HG02759 (cell line): ENCODE measurements at regions not wholly inside any gene's neighbourhood (a gene's known extent, or its start where the extent isn't known, plus 50 kb on each side); places are given as distances from the start of the nearest gene placed in this dataset.

Source experiments
- ATAC-seq: cut with Tn5 transposase; IDR thresholded peaks from one replicate; pipeline ENCODE4 v1.9.1; 2021; ENCODE audit warnings: mild to moderate bottlenecking, moderate library complexity; ENCODE audit not compliant: unreplicated experiment

DNA sequence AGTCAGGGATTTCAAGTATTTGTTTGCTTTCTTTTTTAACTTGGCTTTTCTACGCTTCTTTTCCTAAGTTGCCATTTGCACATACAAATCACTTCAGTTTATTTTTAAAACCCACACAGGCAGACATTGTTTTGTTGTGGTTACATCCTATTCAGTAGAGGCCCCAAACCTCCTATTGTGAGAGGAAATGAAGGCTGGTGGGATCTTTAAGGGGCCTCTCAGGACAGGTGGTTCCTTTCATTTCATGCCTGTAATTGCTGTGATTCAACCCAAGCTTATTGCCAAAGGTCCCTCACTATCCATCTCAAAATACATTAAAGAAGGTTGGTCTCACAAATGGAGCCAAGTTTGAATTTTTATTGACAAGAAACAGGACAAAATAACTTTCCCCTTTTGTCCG is 257.1 kb downstream of the ADAMTS20 start:
- ATAC-seq = no peak

DNA sequence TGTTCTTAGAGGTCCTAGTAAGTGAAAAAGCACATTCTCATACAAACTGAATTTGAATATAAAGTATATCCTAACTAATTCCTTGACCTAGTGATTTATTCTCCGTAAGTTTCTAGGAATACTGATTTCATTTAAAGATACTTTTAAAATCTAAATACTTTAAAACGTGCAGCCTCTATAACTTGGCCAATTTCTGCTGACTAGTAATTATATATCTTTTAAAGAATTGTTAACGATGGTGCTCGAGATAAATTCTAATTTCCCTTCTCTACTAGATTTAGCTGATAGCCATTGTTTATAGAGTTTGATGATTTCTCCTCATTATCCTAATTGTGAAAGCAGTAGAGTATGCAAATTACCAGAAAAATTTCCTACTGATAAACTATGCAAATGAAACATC is 257.9 kb downstream of the ADAMTS20 start:
- ATAC-seq = no peak

DNA sequence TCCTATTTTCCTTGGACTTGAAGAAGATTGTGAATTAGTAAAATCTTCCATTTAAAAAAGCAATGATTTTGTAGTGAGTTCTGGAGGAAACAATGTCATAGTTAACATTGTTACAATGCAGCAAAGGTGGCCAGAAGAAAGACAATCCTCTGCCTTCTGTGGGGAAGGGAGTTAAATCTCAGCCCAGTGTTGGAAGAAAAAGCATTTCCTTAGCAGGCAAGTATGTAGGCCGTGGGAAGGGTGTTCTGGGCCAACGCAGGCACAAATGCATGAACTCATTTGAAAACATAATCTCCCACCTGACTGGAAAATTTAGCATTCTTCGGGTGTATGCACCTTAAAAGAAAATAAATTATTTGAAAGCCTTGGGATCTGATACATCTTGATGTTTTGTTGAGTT is 258.6 kb downstream of the ADAMTS20 start:
- no peak for ATAC-seq

DNA sequence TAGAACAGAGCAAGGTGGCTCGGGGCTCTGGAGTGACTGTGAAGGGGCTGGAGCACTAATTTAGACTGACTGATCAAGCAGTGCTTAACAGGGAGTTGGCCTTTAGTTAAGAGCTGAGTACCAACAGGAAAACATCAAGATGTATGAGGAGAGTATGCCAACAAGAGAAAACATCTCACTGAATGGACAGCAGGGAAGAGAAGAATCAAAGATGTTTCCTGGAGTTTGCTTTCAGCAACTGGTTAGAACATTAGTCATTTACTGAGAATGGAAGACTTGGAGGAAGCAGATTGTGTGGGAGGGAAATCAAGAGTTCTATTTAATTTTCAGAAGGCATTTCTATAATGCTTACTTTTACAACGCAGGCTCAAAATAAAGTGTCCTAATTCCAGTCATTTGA is 259.3 kb downstream of the ADAMTS20 start:
- ATAC-seq = no peak

DNA sequence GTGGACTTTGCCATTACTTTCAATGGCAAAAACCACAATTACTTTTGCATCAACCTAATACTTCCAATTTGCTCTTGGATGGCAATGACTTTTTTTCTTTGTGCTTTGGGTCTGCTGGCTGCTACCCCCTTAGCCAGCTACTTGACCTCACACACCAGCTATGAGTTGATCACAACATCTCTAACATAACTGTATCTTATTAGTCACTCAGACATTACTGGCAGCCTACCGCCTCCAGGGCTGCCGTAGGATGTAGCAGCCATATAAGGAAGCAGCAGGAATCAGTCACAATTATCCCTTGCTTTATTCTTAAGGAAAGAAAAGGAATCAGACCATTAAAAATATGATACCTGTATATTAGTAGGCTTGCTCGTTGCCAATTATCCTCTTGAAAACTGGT is 260.5 kb downstream of the ADAMTS20 start:
- no peak for ATAC-seq

DNA sequence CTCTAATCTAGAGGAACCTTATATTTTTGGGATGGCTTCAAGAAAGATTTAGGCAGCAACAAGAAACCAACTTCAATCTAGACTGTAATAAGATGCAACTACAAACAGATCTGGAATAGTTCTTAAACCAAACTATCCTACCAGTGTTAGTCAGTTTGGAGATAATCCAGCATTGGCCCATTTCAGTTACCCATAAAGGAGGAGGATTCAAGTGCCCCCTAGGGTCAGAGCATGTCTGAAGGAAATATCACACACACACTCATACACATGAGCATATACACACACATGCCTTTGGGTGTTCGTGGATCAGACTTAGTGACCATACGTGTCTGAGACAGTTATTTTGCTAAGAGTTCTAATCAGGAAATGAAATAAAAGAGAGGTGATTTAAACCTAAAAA is 261.2 kb downstream of the ADAMTS20 start:
- no peak for ATAC-seq

DNA sequence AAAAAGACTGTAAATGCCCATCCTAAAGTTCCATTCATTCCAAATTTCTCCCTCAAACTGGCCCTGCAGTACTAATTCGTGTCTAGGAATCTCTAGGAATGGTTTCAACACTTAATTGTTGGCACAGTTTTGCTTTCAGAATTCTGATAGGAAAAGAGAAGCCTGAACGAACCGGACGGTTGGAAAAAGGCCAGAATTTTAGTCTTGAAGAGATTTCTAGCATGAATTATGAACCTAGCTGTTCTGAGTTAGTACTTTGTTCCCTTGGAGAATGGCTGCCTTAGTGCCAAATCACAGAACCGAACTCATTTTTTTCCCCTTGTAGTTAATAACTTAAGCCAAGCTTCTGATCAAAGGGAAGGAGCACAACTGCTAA is 262.6 kb downstream of the ADAMTS20 start:
- ATAC-seq = no peak

DNA sequence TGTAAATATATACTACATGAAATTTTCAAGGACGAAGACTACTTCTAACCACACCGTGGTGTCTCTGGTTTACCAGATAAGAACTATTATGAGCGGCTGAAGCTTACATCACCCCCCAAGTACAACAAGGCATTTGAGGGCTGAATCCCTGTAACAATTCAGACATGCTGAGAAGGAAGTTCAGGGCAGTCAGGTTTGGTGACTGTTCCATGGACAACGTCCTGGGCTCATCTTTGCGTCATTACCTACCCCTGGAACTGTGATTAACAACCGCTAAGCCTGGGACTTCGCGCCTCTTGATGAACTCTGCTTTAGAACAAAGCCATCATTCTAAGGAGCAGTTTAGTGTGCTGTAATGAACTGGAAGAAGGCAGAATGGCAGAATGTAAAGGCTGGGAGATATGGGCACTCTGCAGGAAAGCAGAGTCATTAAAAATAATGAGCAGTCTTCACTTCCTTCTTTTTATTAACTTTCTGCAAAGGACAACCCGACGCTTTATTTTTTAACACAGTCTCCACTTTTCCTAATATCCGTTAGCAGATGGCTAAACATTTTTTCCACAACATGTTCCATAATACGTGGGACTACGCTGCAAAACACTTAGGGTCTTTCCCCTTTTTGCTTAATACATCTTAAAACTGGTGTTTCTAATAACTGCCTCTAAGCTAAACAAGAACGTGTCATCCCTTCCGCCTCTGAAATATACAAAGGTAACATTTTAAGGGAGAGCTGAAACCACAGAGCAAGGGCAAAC is 263.2 kb downstream of the ADAMTS20 start:
- ATAC-seq = no peak

DNA sequence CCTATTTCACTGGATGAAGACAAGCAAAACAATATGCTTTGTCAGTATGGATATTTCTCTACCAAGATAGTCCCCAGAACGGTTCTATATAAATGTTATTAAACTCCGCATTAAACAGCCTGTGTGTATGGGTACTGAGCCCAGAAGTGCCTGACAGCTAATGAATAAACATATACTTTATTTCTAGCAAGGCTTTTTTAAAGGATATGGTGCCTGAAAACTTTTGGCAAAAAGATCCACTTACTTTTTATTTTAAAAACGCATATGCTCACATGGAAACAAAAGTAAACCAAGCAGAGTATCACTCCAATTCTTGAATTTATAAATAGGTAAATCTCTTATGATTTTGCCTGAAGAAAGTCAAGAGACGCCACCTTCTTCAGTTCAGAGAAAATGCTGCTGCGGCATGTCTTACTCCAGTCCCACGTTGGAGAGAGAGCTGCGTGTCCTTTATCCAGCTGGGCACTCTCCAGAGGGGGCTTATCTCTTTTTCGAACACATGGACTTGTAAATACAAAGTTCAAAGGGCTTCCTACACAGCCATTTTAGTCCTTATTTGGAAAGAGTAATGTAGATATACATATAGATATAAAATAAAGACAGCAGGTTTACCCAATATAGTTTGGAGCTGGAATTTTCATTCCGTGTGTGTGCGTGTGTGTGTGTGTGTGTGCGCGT is 264.2 kb downstream of the ADAMTS20 start:
- no peak for ATAC-seq

DNA sequence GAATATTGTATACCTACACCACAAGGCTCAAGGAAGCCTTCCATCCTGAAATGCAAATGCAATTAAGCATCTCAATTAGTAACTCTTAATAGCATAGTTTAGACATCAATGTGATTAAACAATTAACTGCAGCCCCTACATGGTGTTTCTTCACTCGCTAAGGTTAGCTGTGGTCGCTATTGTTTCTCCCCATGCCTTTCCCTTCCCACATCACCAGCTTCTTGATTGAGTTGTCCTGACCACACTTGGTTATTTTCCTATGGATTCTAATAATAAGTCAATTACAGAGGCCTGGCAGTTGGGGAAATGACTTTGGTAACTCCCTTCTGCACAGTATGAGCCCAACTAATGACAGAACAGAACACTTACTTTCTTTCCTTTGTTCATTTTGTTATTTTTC is 265.0 kb downstream of the ADAMTS20 start:
- ATAC-seq = no peak

DNA sequence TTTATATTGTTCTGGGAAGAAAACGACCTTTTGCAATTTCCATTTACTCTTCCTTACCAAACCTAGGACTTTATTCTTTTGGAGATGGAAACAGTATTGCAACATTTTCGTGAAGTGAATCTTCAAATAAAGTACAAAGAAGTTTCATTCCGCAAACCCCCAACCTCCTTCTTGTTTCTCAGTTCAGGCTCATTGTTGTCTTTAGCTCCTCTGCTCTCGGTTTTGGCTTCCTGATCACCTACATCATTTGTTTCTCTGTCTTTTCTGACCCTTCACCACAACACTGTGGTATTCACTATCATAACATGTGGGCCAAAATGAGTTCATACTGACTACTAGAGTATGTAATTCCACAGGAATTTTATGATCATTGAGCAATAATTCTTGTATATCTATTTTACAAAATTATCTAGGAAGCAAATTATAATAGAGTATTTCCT is 266.8 kb downstream of the ADAMTS20 start:
- ATAC-seq = peak; percentile 67

DNA sequence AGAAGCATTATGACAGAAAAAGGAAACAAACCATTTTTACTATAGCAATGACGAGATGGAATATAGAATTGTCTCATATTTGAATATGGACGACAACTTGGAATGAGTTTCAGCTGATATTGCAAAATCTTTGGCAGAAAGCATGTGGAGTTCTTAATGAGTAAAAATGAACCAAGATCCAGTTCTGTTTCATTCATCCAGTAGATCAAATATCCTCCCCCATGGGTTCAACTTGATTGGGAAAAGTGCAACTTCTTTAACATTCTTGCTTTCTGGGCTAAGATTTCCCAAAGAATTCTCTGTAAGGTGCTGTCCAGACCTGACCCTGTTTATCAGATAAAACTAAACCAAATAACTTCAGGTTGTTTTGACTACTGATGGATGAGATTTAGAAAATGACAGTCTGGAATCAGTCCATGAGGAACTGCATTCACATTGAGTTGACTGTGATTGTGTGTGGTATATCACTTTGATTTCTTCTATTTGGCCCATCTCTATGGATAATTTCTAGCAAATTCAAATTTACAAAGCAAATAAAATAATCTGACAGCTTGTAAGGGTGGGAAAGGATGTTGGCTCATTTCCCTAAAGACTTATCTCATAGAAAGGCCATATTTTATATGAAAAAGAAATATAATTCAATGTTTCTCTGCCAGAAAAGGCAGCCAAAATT is 267.4 kb downstream of the ADAMTS20 start:
- no peak for ATAC-seq

DNA sequence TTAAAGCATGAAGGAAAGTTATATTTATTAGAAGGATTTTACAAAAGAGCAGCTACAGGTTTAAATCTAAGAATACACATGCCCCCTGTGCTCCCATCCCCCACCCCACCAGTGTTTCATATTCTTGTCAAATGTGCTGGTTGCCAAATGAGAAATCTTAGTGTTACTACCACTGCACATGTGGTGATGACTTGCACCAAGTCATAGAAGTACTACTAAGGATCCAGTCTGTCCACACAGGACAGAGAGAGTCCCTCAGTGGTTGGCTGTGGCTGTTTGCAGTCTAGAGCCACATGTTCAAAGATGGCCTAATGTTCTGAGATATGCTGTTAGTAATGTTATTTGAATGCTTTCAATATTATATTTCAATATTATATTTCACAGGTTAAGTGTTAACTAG is 268.8 kb downstream of the ADAMTS20 start:
- no peak for ATAC-seq

DNA sequence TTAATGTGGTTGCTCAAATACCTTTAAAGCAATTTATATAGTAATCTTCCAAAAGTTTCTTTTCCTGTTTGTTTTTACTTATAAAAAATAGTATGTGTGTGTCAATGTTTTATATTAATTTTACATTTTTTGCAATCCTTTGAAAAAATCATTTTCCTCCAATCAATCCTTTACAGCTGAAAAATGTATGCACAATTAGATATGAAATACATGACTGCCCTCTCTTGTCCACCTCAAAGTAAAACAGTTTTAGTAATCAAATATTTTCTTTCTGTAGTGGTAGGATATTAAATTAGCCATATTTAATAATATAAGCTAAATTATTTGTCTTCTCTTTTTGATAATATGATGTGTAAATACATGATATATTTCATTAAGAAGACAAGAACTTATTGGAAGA is 269.9 kb downstream of the ADAMTS20 start:
- no peak for ATAC-seq

DNA sequence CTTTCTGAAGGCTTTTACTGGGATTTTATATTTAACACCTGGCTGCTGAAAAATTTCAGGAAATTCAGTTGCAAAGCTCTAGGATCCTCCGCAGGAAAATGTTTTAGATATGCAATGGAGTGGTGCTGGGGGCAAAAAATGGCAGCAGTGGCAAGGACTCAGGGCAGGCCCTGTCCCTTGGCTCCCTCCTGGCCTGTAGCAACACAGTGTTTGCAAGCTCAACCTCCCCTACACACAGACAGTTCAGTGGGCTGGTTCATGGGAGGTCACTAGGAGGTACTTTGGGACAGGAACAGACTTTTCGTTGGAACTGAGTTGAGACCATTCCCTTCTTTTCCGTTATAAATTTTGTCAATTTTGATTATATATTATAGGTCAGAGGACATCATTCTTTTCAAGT is 270.4 kb downstream of the ADAMTS20 start:
- no peak for ATAC-seq

DNA sequence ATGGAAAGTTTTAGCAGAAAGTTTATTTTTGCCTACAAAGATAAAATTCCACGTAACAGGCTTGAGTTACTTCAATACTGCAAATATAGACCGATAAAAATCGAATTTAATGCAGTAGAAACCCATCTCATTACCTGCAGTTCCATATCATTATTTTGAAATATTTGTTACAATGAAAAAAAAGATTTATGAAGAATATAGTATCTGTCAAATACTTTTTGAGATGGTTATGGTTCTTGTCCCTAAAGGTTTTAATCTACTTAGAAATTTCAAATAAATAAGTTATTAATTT is 273.5 kb downstream of the ADAMTS20 start:
- no peak for ATAC-seq

DNA sequence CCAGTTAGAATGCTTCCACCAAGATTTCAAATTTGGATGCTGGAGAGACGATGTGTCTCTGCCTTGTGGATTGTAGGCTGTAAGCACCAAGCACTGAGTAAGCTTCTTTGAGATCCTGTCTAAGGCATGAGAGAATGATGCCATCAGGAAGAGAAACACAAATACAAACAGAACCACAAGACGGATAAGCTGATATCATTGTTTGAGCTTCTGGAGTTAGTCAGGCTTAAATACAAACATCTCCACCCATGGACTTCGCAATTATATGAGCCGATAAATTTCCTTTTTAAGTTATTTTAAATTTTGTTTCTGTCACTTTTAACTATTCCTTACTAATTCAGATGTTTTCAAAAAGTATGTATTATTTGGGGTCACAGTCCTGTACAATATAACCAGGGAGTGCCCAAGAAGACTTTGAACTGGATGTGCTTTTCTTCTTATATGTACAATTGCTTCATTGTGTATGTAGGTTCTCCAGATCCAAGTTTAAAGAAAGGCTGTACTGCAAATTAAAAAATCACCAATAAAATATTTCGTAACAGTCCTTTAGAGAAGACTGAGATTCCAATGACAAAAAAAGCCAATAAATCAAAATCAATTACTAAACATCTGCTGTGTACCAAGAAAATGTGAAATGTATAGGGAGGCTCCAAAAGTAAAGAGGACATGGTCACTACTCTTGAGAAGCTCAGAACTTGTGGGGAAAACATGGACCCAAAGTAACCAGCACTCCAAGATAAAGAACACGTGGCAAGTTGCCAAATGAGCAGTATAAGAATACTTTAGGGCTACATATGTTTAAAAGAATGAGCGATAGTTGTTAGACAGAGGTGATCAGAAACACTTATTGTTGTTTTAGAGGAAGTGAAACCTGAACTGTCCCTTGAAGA is 274.1 kb downstream of the ADAMTS20 start:
- peak; percentile 91 for ATAC-seq

DNA sequence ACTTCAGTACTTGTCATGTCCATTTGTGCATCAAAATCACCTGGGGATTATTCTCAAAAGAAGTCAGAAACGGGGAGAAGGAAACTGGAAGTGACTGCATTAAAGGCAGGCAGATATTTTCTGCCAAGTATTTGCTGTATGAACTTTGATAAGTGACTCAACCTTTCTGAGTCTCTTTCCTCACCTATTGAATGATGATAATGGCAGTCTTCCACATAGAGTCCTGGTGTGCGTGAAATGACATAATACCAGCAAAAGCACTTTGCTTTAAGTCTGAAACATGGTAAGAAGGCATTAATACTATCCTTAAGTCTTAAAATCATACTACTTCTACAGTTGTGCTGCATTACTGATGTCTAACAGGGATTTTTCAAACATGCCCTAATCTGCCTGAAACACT is 278.5 kb downstream of the ADAMTS20 start:
- no peak for ATAC-seq

DNA sequence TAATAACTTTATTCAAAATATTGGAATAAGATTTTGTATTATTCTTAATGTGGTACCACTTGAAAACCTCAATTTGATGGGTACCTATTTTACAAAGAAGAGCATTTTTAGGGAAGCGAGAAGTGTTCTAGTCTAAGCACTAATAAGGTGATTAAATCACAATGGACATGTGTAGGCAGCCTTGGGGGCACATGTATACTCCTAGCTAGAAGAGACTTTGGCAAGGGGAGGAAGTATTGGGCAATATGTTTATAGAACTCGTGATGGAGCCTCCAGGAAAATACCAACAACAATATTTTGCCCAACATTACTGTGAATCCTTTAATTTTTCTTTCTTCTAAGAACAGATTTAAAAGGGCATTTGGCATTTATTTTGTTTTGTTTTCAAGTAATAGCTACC is 280.3 kb downstream of the ADAMTS20 start:
- ATAC-seq = no peak

DNA sequence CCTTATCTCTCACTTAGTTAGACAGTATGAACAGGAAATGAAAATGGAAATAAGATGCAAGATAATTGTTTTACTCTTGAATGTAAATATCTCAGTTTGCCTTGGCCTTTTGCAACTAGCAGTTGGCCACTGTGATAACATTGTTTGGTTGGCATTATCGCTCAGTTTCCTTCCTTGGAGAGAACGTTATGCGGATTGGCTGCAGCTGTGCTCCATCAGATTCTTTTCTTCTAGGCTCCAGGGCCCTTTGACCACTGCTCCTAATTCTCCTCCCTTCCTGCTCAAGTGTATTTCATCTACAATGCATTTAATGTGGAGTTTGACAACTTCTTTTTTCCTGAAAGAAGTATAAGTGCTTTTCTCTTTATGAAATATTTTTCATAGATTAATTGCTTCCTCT is 284.2 kb downstream of the ADAMTS20 start:
- no peak for ATAC-seq

DNA sequence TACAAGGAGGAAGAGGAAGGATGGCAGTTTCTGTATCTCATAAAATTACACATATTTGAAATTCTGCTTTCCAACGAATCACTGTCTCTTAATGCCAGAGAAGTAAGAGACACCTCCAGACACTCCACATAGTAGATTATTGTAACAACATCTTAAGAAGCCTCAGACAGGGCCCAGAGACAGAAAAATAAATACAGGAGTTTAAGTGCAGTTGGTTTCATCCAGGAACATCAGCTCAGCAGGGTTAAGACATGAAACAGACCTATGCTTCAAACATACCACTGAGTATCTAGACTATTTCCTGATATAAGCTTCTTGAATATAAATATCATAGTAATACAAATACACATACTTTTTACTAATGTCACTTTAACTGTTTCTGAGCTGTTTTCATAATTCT is 290.3 kb downstream of the ADAMTS20 start:
- ATAC-seq = no peak
